Karpas-422 (cell line): ENCODE measurements at regions not wholly inside any gene's neighbourhood (a gene's known extent, or its start where the extent isn't known, plus 50 kb on each side); places are given as distances from the start of the nearest gene placed in this dataset.

Experiments
- DNase-seq: peaks from one replicate; pipeline ENCODE4 v3.0.0-alpha.2; 2015
- H2AFZ ChIP-seq: fragments of 200-600 bp; sonication (generic); 2 replicates; pipeline ENCODE4 v1.6.1; 2014; ENCODE audit warnings: antibody characterized with exemption, low read length, mixed read lengths
- H3K27ac ChIP-seq: fragments of 200-600 bp; sonication (generic); 2 replicates; pipeline ENCODE4 v1.5.1; 2014; ENCODE audit warnings: mild to moderate bottlenecking, low read length, moderate library complexity
- H3K27me3 ChIP-seq: fragments of 200-600 bp; sonication (generic); 2 replicates; pipeline ENCODE4 v1.6.1; 2014; ENCODE audit warnings: low read length, mixed read lengths
- H3K36me3 ChIP-seq: fragments of 200-600 bp; sonication (generic); 2 replicates; pipeline ENCODE4 v1.6.1; 2014; ENCODE audit warnings: low read length, mixed read lengths; ENCODE audit not compliant: insufficient read depth
- H3K4me1 ChIP-seq: fragments of 200-600 bp; sonication (generic); 2 replicates; pipeline ENCODE4 v1.6.1; 2014; ENCODE audit warnings: mild to moderate bottlenecking, low read length, mixed read lengths
- H3K4me2 ChIP-seq: fragments of 200-600 bp; sonication (generic); 2 replicates; pipeline ENCODE4 v1.6.1; 2014; ENCODE audit warnings: low read length, low read depth, mild to moderate bottlenecking; ENCODE audit not compliant: poor library complexity, severe bottlenecking
- H3K4me3 ChIP-seq: fragments of 200-600 bp; sonication (generic); 2 replicates; pipeline ENCODE4 v1.5.1; 2014; ENCODE audit warnings: mild to moderate bottlenecking, antibody characterized with exemption, low read length, mixed read lengths
- H3K79me2 ChIP-seq: fragments of 200-600 bp; sonication (generic); 2 replicates; pipeline ENCODE4 v1.6.1; 2014; ENCODE audit warnings: mild to moderate bottlenecking, low read length, mixed read lengths
- H3K9ac ChIP-seq: fragments of 200-600 bp; sonication (generic); 2 replicates; pipeline ENCODE4 v1.6.0; 2014; ENCODE audit warnings: low read length
- H3K9me2 ChIP-seq: fragments of 200-600 bp; sonication (generic), shearing (Covaris generic); replicated peaks from 2 replicates; pipeline ENCODE4 v1.6.0; 2014; ENCODE audit warnings: mild to moderate bottlenecking, low read length, moderate library complexity; ENCODE audit not compliant: insufficient read depth
- H3K9me3 ChIP-seq: fragments of 300-700, 200-600 bp; sonication (generic); 2 replicates; pipeline ENCODE4 v1.6.1; 2014; ENCODE audit warnings: low read length, mixed read lengths
- H4K20me1 ChIP-seq: fragments of 200-600 bp; sonication (generic); 2 replicates; pipeline ENCODE4 v1.6.1; 2014; ENCODE audit warnings: mild to moderate bottlenecking, antibody characterized with exemption, low read length, low read depth; ENCODE audit not compliant: insufficient read depth

DNA sequence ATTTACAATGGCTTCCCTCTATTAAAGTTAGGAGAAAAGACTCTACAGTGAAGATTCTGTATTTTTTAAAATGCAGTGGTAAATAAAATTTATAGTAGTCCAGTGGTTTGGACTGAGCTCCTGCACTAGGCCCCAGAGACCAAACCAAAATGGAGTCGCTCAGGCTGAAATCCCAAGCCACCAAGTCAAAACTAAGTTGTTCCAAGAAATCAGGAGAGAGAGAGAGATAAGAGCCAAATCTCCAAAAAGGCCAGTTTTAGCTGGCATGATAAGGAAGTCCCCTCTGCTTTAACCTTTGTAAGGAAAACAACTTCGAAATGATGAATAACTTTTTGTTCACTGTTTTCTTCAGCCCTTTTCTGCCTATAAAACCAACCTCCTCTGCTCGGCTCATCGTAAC lies 265.9 kb upstream of the KLF14 start:
- DNase-seq: no peak
- Histone ChIP-seq H3K36me3 (peaks cover 25% of the 10 kb centered on the region), H4K20me1 (no peaks in the 10 kb centered on the region), H3K9me2 (no peaks in the 10 kb centered on the region), H3K27ac (peak overlapping the region; percentile 54), H2AFZ (no peak overlapping the region), H3K79me2 (peaks cover 98% of the 10 kb centered on the region), H3K4me3 (no peak overlapping the region), H3K27me3 (no peaks in the 10 kb centered on the region), H3K4me1 (peaks cover 63% of the 10 kb centered on the region), H3K9me3 (peaks cover 13% of the 10 kb centered on the region), H3K4me2 (no peak overlapping the region), H3K9ac (0 out of 2 replicates have a peak overlapping the region, but pooled peaks have one; percentile 3)

DNA sequence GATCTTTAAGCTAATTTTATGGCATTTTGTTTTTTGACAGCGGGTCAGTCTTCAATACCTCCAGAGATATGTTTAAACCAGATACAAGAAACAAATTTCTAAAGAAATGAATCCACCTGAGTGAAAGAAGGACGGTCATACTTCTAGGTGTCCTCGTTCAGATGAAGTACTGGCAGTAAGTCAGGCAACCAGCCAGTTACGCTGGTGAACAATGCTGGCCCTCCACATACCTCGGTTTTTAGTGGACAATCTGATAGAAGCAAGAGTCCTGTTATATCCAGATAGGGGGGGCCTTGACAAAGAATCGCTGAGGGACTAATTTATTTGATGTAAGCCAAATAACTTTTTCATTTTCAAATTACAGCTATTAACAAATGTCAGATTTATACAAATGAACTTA lies 266.4 kb upstream of the KLF14 start:
- no peak overlapping the region for H3K9ac ChIP-seq
- H3K79me2 ChIP-seq: peaks cover 98% of the 10 kb centered on the region

DNA sequence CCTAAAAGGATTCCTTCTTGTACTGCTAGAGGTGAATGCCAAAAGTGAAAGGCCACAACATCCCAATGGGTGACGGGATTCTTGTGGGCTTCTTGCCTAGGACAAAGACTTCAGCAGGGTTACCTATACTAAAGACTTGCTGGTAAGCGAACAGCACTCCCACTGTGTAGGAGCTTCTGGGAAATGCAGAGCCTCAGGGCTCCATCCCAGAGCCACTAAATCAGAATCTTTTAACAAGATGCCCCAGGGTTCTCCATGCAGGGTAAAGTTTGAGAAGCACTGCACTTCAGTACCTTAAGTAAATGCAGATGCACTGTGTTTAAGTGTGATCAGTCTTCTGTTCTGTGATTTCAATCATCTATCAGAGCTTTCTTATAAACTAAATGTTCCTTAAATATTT lies 266.9 kb upstream of the KLF14 start:
- DNase-seq: no peak
- no peak overlapping the region for H3K27ac ChIP-seq
- H4K20me1 ChIP-seq: no peaks in the 10 kb centered on the region
- no peak overlapping the region for H3K4me3 ChIP-seq
- H3K4me1 ChIP-seq: peaks cover 53% of the 10 kb centered on the region
- H3K9ac ChIP-seq: no peak overlapping the region
- no peaks in the 10 kb centered on the region for H3K9me2 ChIP-seq
- H3K36me3 ChIP-seq: peaks cover 32% of the 10 kb centered on the region
- H3K9me3 ChIP-seq: peaks cover 13% of the 10 kb centered on the region
- no peak overlapping the region for H2AFZ ChIP-seq
- H3K79me2 ChIP-seq: peaks cover 96% of the 10 kb centered on the region
- H3K4me2 ChIP-seq: no peak overlapping the region
- no peaks in the 10 kb centered on the region for H3K27me3 ChIP-seq

More for the DNA sequence above, 266.4 kb upstream of the KLF14 start:
- peaks cover 58% of the 10 kb centered on the region for H3K4me1 ChIP-seq
- H3K36me3 ChIP-seq: peaks cover 29% of the 10 kb centered on the region
- H4K20me1 ChIP-seq: no peaks in the 10 kb centered on the region
- H3K27ac ChIP-seq: no peak overlapping the region
- no peaks in the 10 kb centered on the region for H3K27me3 ChIP-seq
- no peak overlapping the region for H2AFZ ChIP-seq
- no peak overlapping the region for H3K4me2 ChIP-seq
- DNase-seq: no peak
- no peaks in the 10 kb centered on the region for H3K9me2 ChIP-seq
- H3K9me3 ChIP-seq: peaks cover 13% of the 10 kb centered on the region
- H3K4me3 ChIP-seq: no peak overlapping the region

DNA sequence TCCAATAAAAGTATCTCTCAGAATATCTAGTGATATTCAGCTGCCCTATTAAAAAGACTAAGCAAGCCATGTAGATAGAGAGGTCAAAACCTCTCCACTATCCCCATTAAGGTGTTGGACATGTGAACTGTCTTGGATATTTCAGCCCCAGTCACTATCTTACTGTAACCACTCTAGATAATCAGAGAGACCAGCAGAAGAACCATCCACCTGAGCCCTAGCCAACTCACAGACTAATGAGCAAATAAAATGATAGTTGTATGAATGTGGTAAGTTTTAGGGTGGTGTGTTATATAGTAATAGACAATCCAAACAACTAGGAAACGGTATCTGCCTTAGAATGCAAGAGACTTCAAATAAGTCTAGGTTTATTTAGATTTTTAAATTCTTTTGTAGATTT lies 268.6 kb upstream of the KLF14 start:
- Histone ChIP-seq H3K4me3 (no peak overlapping the region), H3K27me3 (no peaks in the 10 kb centered on the region), H3K4me1 (peaks cover 43% of the 10 kb centered on the region), H3K9me3 (peaks cover 13% of the 10 kb centered on the region), H2AFZ (no peak overlapping the region), H3K27ac (no peak overlapping the region), H3K4me2 (no peak overlapping the region), H3K9me2 (no peaks in the 10 kb centered on the region), H3K9ac (no peak overlapping the region), H4K20me1 (no peaks in the 10 kb centered on the region), H3K79me2 (peaks cover 94% of the 10 kb centered on the region), H3K36me3 (peaks cover 41% of the 10 kb centered on the region)
- no peak for DNase-seq

DNA sequence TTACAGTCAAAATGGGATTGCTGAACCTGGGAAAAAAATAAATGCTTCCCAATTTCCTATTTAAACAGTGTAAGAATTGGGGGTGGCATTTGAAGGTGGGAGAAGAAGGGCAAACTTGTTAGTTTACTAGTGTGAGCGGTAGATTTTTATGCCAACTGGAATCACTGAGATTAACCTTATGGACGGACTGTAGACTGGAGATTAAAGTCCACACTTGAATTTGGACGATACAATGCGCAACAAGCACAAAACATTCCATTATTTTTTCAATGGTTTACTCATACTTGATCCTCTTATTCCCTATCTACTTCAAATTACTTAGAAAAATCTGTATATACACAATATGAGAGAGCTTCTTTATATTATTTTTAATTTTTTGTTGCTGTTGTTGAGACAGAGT lies 269.6 kb upstream of the KLF14 start:
- Histone ChIP-seq H3K9me3 (peaks cover 13% of the 10 kb centered on the region), H3K27me3 (no peaks in the 10 kb centered on the region), H3K4me2 (no peak overlapping the region), H4K20me1 (no peaks in the 10 kb centered on the region), H3K9me2 (no peaks in the 10 kb centered on the region), H3K36me3 (peaks cover 41% of the 10 kb centered on the region), H3K4me3 (no peak overlapping the region), H3K9ac (no peak overlapping the region), H2AFZ (no peak overlapping the region), H3K4me1 (peaks cover 43% of the 10 kb centered on the region), H3K27ac (no peak overlapping the region), H3K79me2 (peaks cover 95% of the 10 kb centered on the region)
- no peak for DNase-seq

DNA sequence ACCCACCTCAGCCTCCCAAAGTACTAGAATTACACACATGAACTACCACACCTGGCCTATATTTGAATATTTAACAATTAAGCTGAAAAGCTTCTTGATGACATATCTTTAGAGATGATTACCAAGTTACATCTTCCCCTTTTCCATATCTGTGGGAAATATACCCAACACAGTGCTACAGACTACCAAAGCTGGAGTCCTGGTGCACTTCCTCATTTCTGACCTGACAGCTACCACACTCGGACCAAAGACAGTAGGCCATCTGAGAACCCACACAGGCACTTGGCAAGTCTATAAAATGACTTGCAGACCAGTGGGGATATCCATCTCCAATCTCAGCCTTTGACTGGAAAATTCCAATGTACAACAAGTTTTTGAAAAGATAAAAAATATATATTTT lies 270.4 kb upstream of the KLF14 start:
- H3K36me3 ChIP-seq: peaks cover 41% of the 10 kb centered on the region
- no peaks in the 10 kb centered on the region for H3K9me2 ChIP-seq
- no peak overlapping the region for H2AFZ ChIP-seq
- H3K4me2 ChIP-seq: no peak overlapping the region
- H3K9me3 ChIP-seq: peaks cover 13% of the 10 kb centered on the region
- peaks cover 95% of the 10 kb centered on the region for H3K79me2 ChIP-seq
- H3K27ac ChIP-seq: no peak overlapping the region
- DNase-seq: no peak
- peaks cover 43% of the 10 kb centered on the region for H3K4me1 ChIP-seq
- no peaks in the 10 kb centered on the region for H3K27me3 ChIP-seq
- H3K9ac ChIP-seq: no peak overlapping the region
- no peaks in the 10 kb centered on the region for H4K20me1 ChIP-seq
- no peak overlapping the region for H3K4me3 ChIP-seq

DNA sequence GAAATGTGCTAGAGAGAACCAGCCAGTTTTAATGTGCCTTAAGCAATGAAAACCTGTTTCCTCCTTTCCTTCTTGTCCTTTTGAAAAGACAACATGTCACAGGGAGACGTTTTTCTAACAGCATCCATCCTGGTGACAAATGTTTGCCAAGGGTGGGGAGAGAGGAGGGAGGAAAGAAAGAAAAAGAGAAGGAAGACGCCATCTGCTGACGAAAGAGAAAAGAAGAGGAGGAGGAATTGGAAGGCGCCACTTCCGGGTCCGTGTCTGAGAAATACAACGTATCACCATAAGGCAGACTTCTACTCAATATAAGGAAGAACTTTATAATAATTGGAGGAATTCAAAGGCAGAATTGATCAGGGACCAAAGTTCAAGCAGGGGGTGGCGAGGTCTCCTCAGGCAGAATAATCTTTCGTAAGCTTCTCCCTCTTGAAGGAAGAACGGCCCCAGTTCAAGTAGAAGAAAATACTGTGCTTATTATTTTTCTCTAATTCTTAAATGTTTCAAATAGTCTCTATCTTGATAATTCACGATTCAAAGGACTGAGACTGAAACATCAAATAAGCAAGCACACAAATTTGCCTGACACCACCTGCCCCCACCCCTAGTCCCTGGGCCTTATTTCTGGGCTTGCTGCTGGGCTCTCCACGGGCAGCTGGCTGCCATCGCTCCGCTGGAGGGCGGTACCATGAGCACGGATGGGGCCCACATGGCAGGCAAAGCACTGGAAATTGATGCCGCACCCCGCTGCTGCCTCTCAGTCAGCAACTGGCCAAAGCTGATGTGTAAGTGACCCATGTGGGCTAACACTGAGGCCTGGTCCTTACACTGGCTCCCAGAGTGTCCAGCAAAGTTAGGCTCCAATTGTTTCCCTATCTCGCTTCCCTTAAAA lies 273.7 kb upstream of the KLF14 start:
- H3K9ac ChIP-seq: peak overlapping the region; percentile 53
- H4K20me1 ChIP-seq: no peaks in the 10 kb centered on the region
- peak overlapping the region; percentile 3; the same call in 1 of the 2 replicates for H2AFZ ChIP-seq

DNA sequence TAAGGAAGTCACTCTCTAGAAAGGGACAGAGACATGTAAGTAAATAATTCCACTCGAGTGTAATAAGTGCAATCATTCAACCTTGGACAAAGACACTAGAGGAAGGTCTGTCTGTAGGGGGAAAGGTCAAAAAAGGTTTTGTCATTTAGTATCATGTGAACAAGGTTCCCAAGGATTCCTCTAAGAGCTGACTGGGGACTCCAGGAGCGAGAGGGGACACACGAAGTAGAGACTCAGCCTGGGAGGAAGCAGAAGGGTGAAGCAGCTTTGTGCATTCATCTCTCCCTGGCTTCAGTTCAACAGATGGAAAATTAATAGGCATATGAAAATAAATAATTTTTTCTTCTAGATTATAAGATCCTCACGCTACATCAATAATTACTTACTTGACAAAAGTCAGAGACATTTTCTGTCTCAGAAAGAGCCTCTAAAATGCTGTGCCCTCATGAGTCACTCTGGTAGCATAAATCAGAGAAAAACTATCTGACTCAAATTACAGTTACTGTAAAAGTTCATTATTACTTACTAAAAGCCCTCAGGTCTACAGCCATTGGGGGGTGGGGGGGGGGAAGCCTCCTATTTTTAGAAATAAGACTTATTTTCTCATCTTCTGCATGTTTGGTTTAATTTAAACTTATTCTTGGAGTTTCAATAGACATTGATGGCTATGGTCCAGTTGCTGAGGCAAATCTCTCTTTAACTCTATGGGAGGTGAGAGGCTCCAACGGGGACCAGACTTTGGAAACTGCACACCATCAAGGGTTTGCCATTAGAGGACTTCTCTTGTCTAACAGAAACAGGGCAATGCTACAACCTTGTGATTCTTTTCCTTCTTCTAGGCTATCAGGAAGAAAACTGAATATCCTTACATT lies 275.1 kb upstream of the KLF14 start:
- no peak overlapping the region for H2AFZ ChIP-seq
- H4K20me1 ChIP-seq: no peaks in the 10 kb centered on the region
- peak overlapping the region; percentile 78 for H3K27ac ChIP-seq
- H3K9me2 ChIP-seq: no peaks in the 10 kb centered on the region
- no peaks in the 10 kb centered on the region for H3K27me3 ChIP-seq
- H3K9ac ChIP-seq: peak overlapping the region; percentile 34
- peaks cover 26% of the 10 kb centered on the region for H3K36me3 ChIP-seq
- peaks cover 97% of the 10 kb centered on the region for H3K79me2 ChIP-seq
- no peaks in the 10 kb centered on the region for H3K9me3 ChIP-seq
- peak; percentile 65 for DNase-seq
- H3K4me3 ChIP-seq: peak overlapping the region; percentile 42; the same call in 1 of the 2 replicates
- H3K4me1 ChIP-seq: peaks cover 72% of the 10 kb centered on the region
- peak overlapping the region; percentile 63 for H3K4me2 ChIP-seq

More for the DNA sequence above, 273.7 kb upstream of the KLF14 start:
- Histone ChIP-seq H3K9me3 (peaks cover 8% of the 10 kb centered on the region), H3K27ac (peak overlapping the region; percentile 78), H3K79me2 (peaks cover 96% of the 10 kb centered on the region), H3K4me1 (peaks cover 58% of the 10 kb centered on the region), H3K4me2 (peak overlapping the region; percentile 63), H3K4me3 (peak overlapping the region; percentile 42; the same call in 1 of the 2 replicates), H3K27me3 (no peaks in the 10 kb centered on the region), H3K36me3 (peaks cover 37% of the 10 kb centered on the region), H3K9me2 (no peaks in the 10 kb centered on the region)
- DNase-seq: peak; percentile 91
